HG03342 (cell line): ENCODE measurements at regions not wholly inside any gene's neighbourhood (a gene's known extent, or its start where the extent isn't known, plus 50 kb on each side); places are given as distances from the start of the nearest gene placed in this dataset.

Experiments
- ATAC-seq: cut with Tn5 transposase; IDR thresholded peaks from one replicate; pipeline ENCODE4 v1.9.1; 2021; ENCODE audit warnings: mild to moderate bottlenecking, moderate library complexity; ENCODE audit not compliant: unreplicated experiment

GRCh38 chr6:105991561-105992314 lies 94.4 kb upstream of the PRDM1 start:
- ATAC-seq = peak; percentile 26

- ATAC-seq = no peak
Measured at GRCh38 chr6:105990151-105990550, 96.0 kb upstream of the PRDM1 start.

GRCh38 chr6:105988812-105989577 lies 97.1 kb upstream of the PRDM1 start:
- no peak for ATAC-seq

GRCh38 chr6:105988321-105988720 lies 97.8 kb upstream of the PRDM1 start:
- ATAC-seq = no peak

GRCh38 chr6:105987516-105987915 lies 98.6 kb upstream of the PRDM1 start:
- no peak for ATAC-seq

GRCh38 chr6:105986998-105987397 lies 99.1 kb upstream of the PRDM1 start:
- no peak for ATAC-seq

- ATAC-seq = no peak
Measured at GRCh38 chr6:105985816-105986632, 100.1 kb upstream of the PRDM1 start.

GRCh38 chr6:105985098-105985815 lies 100.9 kb upstream of the PRDM1 start:
- ATAC-seq = no peak

GRCh38 chr6:105983763-105984162 lies 102.4 kb upstream of the PRDM1 start:
- ATAC-seq = no peak

GRCh38 chr6:105982761-105983540 lies 103.2 kb upstream of the PRDM1 start:
- ATAC-seq = no peak

GRCh38 chr6:105981888-105982358 lies 104.2 kb upstream of the PRDM1 start:
- no peak for ATAC-seq

GRCh38 chr6:105981002-105981887 lies 104.9 kb upstream of the PRDM1 start:
- ATAC-seq = peak; percentile 52

GRCh38 chr6:105978974-105979373 lies 107.2 kb upstream of the PRDM1 start:
- no peak for ATAC-seq

- no peak for ATAC-seq
Measured at GRCh38 chr6:105977934-105978504, 108.1 kb upstream of the PRDM1 start.

GRCh38 chr6:105974986-105975385 lies 111.2 kb upstream of the PRDM1 start:
- no peak for ATAC-seq

- no peak for ATAC-seq
Measured at GRCh38 chr6:105972440-105972839, 113.7 kb upstream of the PRDM1 start.

- ATAC-seq = no peak
Measured at GRCh38 chr6:105968603-105969333, 117.4 kb upstream of the PRDM1 start.
